Activated naive CD8-positive, alpha-beta T cell treated with anti-CD3 and anti-CD28 coated beads, Interleukin-2, amount 50 U/mL, for 24 hours (primary cell): ENCODE measurements at regions not wholly inside any gene's neighbourhood (a gene's known extent, or its start where the extent isn't known, plus 50 kb on each side); places are given as distances from the start of the nearest gene placed in this dataset.
A peak's percentile ranks its signal among the peaks of the same experiment; 100 is the strongest.
"Not testable (repeated sequence)": the region's sequence is repeated elsewhere in the genome, so short reads cannot be mapped to it uniquely, and the experiment has no call there.

Experiments
- ATAC-seq: fragments of 150-1000 bp; cut with Tn5 transposase; one replicate; pipeline ENCODE4 v1.10.0; 2021
- DNase-seq: peaks from one replicate; pipeline ENCODE4 v3.0.0; 2021
- H3K27ac Mint-ChIP-seq: one replicate; pipeline ENCODE4 v1.8.0; 2021; ENCODE audit warnings: mild to moderate bottlenecking, mixed read lengths
- H3K27me3 Mint-ChIP-seq: one replicate; pipeline ENCODE4 v1.8.0; 2021; ENCODE audit warnings: mixed read lengths
- H3K36me3 Mint-ChIP-seq: one replicate; pipeline ENCODE4 v1.8.0; 2021; ENCODE audit warnings: low read depth, mixed read lengths
- H3K4me1 Mint-ChIP-seq: one replicate; pipeline ENCODE4 v1.8.0; 2021; ENCODE audit warnings: mixed read lengths
- H3K4me3 Mint-ChIP-seq: one replicate; pipeline ENCODE4 v1.8.0; 2021; ENCODE audit warnings: mild to moderate bottlenecking, moderate library complexity, mixed read lengths
- H3K9me3 Mint-ChIP-seq: one replicate; pipeline ENCODE4 v1.8.0; 2021; ENCODE audit warnings: mixed read lengths

DNA sequence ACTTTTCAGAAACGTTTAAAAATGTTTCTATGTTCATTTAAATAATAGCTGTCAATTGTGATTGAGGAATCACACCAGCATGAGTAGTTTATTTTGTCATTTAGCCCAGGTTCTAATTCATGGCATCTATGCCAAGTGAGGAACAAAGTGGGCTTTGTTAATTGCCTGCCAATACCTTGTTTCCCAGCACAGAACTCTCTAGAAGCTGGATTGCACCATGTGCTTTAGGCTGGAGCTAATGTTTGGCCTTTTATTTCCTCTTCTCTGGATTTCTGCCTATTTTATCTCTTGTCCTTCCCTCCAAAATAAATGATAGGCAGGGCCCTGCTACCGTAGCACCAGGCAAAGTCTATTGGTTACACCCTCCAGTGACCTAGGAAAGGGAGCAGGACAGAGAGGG is 109.9 kb upstream of the ITGB1 start:
- H3K9me3 Mint-ChIP-seq, result no peaks in the 10 kb centered on the region
- DNase-seq (no peak), ATAC-seq (no peak)
- H3K36me3 Mint-ChIP-seq, result no peaks in the 10 kb centered on the region
- H3K27me3 Mint-ChIP-seq, result peaks cover 2% of the 10 kb centered on the region
- H3K4me3 Mint-ChIP-seq, result no peak overlapping the region
- H3K27ac Mint-ChIP-seq, result no peak overlapping the region
- peaks cover 7% of the 10 kb centered on the region for H3K4me1 Mint-ChIP-seq

DNA sequence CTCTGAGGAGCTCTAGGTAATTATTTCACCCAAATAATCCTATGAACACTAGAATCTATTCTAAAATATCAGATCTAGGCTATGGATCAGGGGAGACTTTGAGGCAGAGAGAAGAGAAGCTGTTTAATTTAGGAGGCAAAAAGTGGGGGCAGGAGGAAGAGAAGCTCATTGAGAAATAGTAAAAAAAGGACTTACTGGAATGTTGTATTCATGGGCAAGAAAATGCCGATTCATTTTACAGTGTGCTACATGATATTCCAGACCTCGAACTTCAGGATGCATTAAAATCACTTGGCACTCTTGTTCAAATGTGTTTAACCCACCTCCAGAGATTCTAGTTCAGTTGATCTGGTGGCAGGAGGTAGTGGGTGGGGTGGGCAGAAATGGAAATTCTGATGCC is 109.5 kb upstream of the ITGB1 start:
- Mint-ChIP-seq H3K27me3 (peaks cover 2% of the 10 kb centered on the region), H3K27ac (no peak overlapping the region), H3K36me3 (no peaks in the 10 kb centered on the region), H3K4me3 (no peak overlapping the region), H3K9me3 (no peaks in the 10 kb centered on the region), H3K4me1 (peaks cover 7% of the 10 kb centered on the region)
- no peak for ATAC-seq
- no peak for DNase-seq

DNA sequence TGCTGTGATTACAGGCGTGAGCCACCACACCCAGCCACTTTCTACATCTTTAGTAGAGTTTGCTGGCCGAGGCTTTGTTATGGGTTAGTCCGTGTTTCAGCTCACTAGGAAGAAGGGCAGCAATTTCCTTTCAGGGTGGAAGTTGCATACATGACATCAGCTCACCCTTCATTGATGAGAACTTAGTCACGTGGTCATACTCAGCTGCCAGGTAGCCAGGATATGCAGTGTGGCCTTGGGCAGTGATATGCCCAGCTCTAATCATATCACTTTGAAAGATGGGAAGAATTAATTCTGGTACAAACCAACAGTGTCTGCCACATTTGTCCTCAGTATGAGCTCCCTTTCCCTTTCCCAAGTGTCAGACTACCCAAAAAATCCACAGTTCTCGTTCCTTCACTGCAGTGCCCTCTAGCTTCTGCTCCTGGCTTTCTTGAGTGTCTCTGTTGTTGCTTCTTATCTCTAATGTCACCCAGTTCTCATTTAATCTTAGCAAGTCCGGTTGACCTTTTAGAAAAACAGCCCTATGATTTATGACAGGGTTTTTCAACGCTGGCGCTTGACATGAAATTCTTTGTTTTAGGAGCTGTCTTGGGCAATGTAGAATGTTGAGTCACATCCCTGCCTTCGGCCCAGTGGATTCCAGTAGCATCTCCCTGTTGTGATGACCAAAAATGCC is 108.7 kb upstream of the ITGB1 start:
- H3K36me3 Mint-ChIP-seq, result no peaks in the 10 kb centered on the region

DNA sequence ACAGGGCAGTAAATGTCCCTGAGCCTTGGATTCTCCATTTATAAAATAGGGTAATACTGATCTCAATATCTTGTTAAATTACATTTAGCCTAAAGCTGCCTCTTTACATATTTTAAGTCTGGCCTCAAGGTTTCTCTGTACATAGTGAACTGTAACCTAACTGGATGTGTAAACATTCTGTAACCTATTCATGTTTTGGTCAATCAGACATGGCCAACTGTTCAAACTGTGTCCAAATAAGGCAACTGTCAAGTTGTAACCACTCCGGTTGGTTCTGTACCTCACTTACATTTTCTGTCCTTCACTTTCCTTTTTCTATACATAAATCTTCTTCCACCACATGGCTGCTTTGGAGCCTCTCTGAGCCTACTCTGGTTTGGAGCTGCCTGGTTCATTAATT is 107.1 kb upstream of the ITGB1 start:
- Mint-ChIP-seq H3K4me1 (peaks cover 7% of the 10 kb centered on the region), H3K4me3 (no peak overlapping the region), H3K9me3 (no peaks in the 10 kb centered on the region), H3K36me3 (no peaks in the 10 kb centered on the region), H3K27me3 (peaks cover 2% of the 10 kb centered on the region), H3K27ac (no peak overlapping the region)
- DNase-seq (no peak), ATAC-seq (no peak)

More for the DNA sequence above, 108.7 kb upstream of the ITGB1 start:
- Mint-ChIP-seq H3K4me3 (no peak overlapping the region), H3K27me3 (peaks cover 2% of the 10 kb centered on the region), H3K4me1 (peaks cover 7% of the 10 kb centered on the region), H3K27ac (no peak overlapping the region), H3K9me3 (no peaks in the 10 kb centered on the region)
- DNase-seq (no peak), ATAC-seq (no peak)

DNA sequence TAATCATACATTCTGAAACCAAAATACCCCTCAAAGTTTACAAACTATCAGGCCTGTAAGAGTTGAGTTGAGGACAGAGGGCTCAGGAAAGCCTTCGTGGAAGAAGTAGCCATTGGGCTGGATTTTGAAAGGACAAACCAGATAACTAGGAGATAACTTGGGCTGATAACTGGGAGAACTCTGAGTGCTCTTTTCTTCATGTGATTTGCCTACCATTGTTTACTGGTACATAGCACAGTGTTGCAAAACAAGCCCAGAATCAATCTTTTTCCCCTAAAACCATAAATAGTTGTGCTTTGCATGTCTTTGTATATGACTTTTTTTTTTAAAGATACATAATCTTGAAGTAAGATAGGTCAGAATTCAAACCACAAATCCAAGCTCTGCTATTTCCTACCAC is 106.7 kb upstream of the ITGB1 start:
- no peak for DNase-seq
- peaks cover 2% of the 10 kb centered on the region for H3K27me3 Mint-ChIP-seq
- H3K9me3 Mint-ChIP-seq, result no peaks in the 10 kb centered on the region
- H3K4me1 Mint-ChIP-seq, result peaks cover 7% of the 10 kb centered on the region
- H3K4me3 Mint-ChIP-seq, result no peak overlapping the region
- H3K27ac Mint-ChIP-seq, result no peak overlapping the region
- no peaks in the 10 kb centered on the region for H3K36me3 Mint-ChIP-seq
- ATAC-seq, result no peak

DNA sequence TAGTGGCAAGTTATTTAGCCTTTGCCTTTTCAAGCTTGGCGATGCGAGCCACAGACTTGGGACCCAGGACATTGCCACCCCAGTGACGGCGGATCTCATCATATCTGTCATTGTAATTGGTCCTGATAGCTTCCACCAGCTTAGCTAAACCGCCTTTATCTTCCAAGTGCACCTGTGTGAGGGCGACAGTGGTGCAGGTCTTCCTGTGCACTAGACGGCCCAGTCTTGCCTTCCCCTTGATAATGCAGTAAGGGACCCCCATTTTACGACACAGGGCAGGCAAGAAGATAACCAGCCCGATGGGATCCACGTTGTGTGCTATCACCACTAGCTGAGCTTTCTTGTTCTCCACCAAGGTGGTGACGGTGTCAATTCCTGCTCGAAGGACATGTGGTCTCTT is 99.6 kb upstream of the ITGB1 start:
- peaks cover 2% of the 10 kb centered on the region for H3K27me3 Mint-ChIP-seq
- H3K9me3 Mint-ChIP-seq, result no peaks in the 10 kb centered on the region

DNA sequence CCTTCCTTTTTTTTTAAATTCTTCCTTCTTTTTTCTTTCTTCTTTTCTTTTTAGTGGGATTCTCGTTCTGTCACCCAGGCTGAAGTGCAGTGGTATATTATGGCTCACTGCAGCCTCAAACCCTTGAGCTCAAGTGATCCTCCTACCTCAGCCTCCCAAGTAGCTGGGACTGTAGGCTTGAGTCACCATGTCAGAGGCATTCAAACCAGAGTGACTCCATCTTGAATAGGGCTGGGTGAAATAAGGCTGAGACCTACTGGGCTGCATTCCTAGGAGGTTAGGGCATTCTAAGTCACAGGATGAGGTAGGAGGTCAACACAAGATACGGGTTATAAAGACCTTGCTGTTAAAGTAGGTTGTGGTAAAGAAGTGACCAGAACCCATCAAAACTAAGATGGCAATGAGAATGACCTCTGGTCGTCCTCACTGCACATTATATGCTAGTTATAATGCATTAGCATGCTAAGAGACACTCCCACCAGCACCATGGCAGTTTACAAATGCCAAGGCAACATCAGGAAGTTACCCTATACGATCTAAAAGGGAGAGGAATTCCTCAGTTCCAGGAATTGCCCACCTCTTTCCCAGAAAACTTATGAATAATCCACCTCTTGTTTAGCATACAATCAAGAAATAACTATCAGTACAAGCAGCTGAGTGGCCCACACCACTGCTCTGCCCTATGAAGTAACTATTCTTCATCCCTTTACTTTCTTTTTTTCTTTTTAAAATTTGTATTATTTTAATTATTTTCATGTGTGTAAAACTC is 99.0 kb upstream of the ITGB1 start:
- ATAC-seq (no peak), DNase-seq (no peak)
- Mint-ChIP-seq H3K27ac (no peak overlapping the region), H3K9me3 (no peaks in the 10 kb centered on the region), H3K4me3 (no peak overlapping the region), H3K27me3 (peaks cover 2% of the 10 kb centered on the region), H3K4me1 (peaks cover 3% of the 10 kb centered on the region), H3K36me3 (no peaks in the 10 kb centered on the region)

More for the DNA sequence above, 99.6 kb upstream of the ITGB1 start:
- ATAC-seq (no peak), DNase-seq (no peak)
- Mint-ChIP-seq H3K4me1 (no peaks in the 10 kb centered on the region), H3K4me3 (no peak overlapping the region), H3K36me3 (no peaks in the 10 kb centered on the region), H3K27ac (no peak overlapping the region)

DNA sequence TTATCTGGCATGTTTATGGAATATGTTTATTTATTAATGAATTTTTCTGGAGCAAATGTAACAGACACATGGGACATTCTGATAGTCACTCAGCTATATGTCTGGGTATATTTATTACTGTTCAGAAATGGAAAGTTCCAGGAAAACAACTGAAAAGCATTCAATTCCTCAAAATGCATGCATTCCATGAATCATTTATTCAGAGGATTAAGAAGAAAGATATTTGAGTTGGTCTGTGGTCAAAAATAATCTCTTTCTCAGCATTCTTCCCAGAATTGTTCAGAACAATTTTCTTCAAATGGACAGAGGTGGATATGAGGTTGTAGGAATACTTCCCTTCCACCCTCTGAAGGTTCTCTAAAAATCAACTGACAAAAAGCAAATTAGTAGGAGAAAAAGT is 97.6 kb upstream of the ITGB1 start:
- H3K27ac Mint-ChIP-seq, result no peak overlapping the region
- H3K27me3 Mint-ChIP-seq, result peaks cover 2% of the 10 kb centered on the region
- no peak for DNase-seq
- H3K4me3 Mint-ChIP-seq, result no peak overlapping the region
- ATAC-seq, result no peak
- H3K4me1 Mint-ChIP-seq, result peaks cover 7% of the 10 kb centered on the region
- no peaks in the 10 kb centered on the region for H3K36me3 Mint-ChIP-seq
- no peaks in the 10 kb centered on the region for H3K9me3 Mint-ChIP-seq

DNA sequence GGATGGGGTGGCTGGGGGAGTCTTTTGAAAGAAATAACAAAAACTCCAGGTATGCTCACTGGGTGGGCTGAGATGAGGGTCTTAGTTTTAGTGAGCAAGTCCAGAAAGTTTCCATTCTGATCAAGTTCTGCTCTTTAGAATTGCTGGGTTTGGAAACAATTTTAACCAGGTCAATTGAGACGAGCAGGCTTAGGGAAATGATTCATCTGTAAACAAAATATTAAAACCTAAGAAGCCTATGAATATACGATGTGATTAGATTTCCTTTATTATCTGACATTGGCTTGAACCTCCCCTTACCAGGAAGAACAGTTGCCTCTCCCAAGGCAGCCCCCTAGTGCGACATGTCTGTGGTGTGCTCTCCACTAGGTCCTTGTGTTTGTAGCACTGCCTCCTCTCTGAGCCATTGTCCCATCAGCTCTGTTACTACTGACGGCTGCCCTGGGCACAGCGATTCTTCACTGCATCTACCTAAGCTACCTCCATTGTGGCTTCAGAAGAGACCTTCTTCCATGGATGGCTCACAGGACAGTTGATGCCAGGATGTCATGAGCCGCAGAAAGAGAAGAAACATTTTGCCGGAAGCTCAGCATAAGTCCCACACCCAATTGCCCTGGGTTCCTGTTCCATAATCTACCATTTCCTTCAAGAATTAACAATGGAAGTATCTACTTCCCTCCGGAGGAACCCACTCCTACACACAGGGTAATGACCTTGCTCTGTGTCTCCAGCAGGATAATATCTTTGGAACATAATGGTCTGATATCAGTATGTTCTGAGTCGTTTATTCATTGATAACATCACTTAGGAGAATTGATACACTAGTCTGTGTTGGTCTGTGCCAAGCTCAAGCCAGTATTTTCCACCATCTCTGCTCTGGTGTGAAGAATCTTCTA is 95.1 kb upstream of the ITGB1 start:
- Mint-ChIP-seq H3K9me3 (no peaks in the 10 kb centered on the region), H3K4me3 (no peak overlapping the region), H3K4me1 (peaks cover 10% of the 10 kb centered on the region), H3K36me3 (no peaks in the 10 kb centered on the region), H3K27ac (peak overlapping the region; percentile 48), H3K27me3 (peaks cover 2% of the 10 kb centered on the region)
- DNase-seq, result no peak
- no peak for ATAC-seq

DNA sequence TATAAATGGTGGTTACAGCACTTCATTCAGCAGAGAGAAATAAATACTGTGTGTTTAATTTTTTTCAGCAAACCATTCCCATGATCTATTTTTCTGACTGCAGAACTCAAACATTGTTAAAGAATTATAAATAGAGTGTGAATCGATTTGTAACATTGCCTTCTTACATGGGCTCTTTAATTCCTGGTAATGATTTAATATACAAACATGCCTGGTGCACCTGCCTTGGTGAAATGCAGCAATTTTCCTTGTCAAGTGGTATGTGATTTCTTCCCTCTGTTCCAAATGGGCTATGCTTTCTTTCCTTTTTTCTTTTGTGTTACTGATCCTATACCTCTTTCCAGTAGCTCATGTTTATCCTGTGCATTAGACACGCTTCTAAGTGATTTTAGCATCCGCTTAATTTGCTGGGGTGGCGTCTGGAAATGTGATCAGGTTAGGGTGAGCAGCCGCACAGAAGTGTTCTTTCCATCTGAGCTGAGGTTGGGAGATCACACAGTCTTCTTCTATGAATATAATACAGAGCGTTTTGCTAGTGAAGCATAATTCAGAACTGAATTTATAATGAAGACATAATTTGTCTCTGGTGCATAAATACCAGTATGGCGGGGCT is 94.3 kb upstream of the ITGB1 start:
- DNase-seq, result no peak
- Mint-ChIP-seq H3K27me3 (peaks cover 2% of the 10 kb centered on the region), H3K27ac (no peak overlapping the region), H3K4me1 (peaks cover 10% of the 10 kb centered on the region), H3K36me3 (no peaks in the 10 kb centered on the region), H3K9me3 (no peaks in the 10 kb centered on the region), H3K4me3 (no peak overlapping the region)
- ATAC-seq, result no peak

DNA sequence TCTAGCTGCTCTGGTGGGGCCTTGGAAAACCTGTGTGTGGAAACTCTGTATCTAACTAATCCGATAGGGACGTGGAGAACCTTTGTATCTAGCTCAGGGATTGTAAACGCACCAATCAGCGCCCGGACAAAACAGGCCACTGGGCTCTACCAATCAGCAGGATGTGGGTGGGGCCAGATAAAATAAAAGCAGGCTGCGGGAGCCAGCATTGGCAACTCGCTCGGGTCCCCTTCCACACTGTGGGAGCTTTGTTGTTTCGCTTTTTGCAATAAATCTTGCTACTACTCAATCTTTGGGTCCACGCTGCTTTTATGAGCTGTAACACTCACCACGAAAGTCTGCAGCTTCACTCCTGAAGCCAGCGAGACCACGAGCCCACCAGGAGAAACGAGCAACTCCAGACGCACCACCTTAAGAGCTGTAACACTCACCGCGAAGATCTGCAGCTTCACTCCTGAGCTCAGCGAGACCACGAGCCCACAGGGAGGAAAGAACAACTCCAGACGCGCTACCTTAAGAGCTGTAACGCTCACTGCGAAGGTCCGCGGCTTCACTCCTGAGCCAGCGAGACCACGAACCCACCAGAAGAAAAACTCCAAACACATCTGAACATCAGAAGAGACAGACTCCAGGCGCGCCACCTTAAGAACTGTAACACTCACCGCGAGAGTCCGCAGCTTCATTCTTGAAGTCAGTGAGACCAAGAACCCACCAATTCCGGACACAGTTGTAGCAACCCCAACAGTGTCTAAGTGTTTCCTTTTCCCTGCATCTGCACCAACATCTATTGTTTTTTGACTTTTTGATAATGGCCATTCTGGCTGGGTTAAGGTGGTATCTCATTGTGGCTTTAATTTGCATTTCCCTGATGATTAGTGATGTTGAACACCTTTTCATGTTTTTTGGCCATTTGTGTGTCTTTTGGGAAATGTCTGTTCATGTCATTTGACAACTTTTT is 92.2 kb upstream of the ITGB1 start:
- H3K27ac Mint-ChIP-seq, result peak overlapping the region; percentile 35
- not testable (repeated sequence) for ATAC-seq, H3K27me3 Mint-ChIP-seq, H3K36me3 Mint-ChIP-seq, H3K9me3 Mint-ChIP-seq
- peak overlapping the region; percentile 77 for H3K4me3 Mint-ChIP-seq
- peak; percentile 8 for DNase-seq
- H3K4me1 Mint-ChIP-seq, result peaks cover 10% of the 10 kb centered on the region

DNA sequence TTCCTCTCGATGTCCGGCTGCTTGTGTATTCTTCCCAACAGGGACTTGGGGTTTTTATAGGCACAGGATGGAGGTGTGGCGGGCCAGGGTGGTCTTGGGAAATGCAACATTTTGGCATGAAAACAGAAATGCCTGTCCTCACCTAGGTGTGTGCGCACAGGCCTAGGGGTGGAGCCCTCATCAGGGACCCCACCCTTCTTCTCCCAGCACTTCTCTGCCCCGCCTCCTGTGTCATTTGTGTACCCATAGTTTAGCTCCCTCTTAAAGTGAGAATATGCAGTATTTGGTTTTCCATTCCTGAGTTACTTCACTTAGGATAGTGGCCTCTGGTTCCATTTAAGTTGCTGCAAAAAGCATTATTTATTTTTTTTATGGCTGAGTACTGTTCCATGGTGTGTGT is 90.2 kb upstream of the ITGB1 start:
- no peak for DNase-seq
- peaks cover 10% of the 10 kb centered on the region for H3K4me1 Mint-ChIP-seq
- no peaks in the 10 kb centered on the region for H3K9me3 Mint-ChIP-seq
- ATAC-seq, result no peak
- no peak overlapping the region for H3K4me3 Mint-ChIP-seq
- no peaks in the 10 kb centered on the region for H3K36me3 Mint-ChIP-seq
- H3K27me3 Mint-ChIP-seq, result no peaks in the 10 kb centered on the region
- H3K27ac Mint-ChIP-seq, result no peak overlapping the region

DNA sequence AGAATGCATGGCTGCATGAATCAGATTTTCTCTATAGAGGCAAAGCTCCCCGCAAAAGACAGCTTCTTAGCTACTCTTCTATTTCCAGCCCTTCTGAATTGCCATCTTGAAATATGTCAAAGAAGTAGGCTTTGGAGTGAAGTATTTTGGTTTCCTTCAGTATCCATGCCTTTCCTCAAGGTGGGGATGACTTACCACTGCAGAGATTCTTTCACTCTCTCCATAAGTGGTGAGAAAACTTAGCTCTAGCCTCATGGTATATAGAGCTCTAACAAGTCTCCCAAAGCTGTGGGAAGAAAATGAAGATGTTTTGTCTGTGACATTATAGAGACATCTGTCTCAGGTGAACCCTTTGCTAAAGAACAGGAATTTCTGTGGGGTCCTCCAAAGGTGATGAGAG is 89.6 kb upstream of the ITGB1 start:
- Mint-ChIP-seq H3K4me1 (peaks cover 10% of the 10 kb centered on the region), H3K27me3 (no peaks in the 10 kb centered on the region), H3K9me3 (no peaks in the 10 kb centered on the region), H3K36me3 (no peaks in the 10 kb centered on the region), H3K27ac (no peak overlapping the region), H3K4me3 (no peak overlapping the region)
- ATAC-seq (no peak), DNase-seq (no peak)
